Activated CD4-positive, alpha-beta T cell treated with anti-CD3 and anti-CD28 coated beads, Interleukin-2, Interleukin-4, amounts not matched to agents 100 ng/mL and 50 ng/mL, durations not matched to agents 16 hours and 8 hours (primary cell): ENCODE measurements at regions not wholly inside any gene's neighbourhood (a gene's known extent, or its start where the extent isn't known, plus 50 kb on each side); places are given as distances from the start of the nearest gene placed in this dataset.

ENCODE experiments used
- DNase-seq: peaks from one replicate; pipeline ENCODE4 v3.0.0-alpha.2; 2020; ENCODE audit warnings: low spot score

- no peak for DNase-seq
Measured at GRCh38 chr5:89127191-89127590, 244.2 kb upstream of the MEF2C start.

GRCh38 chr5:89125372-89125771, 242.4 kb upstream of the MEF2C start:
- no peak for DNase-seq

GRCh38 chr5:89123581-89123980, 240.6 kb upstream of the MEF2C start:
- no peak for DNase-seq

- DNase-seq: no peak
Measured at GRCh38 chr5:89120719-89121118, 237.7 kb upstream of the MEF2C start.

- DNase-seq: no peak
Measured at GRCh38 chr5:89117124-89117644, 234.2 kb upstream of the MEF2C start.

GRCh38 chr5:89110916-89111646, 228.1 kb upstream of the MEF2C start:
- DNase-seq: no peak

GRCh38 chr5:89106480-89106879, 223.5 kb upstream of the MEF2C start:
- no peak for DNase-seq

GRCh38 chr5:89105836-89106235, 222.9 kb upstream of the MEF2C start:
- no peak for DNase-seq

GRCh38 chr5:89105171-89105695, 222.2 kb upstream of the MEF2C start:
- DNase-seq: no peak

GRCh38 chr5:89098199-89098756, 215.3 kb upstream of the MEF2C start:
- no peak for DNase-seq

GRCh38 chr5:89097103-89097502, 214.1 kb upstream of the MEF2C start:
- no peak for DNase-seq

GRCh38 chr5:89095341-89095740, 212.4 kb upstream of the MEF2C start:
- DNase-seq: no peak

- DNase-seq: no peak
Measured at GRCh38 chr5:89090037-89090436, 207.1 kb upstream of the MEF2C start.

- no peak for DNase-seq
Measured at GRCh38 chr5:89087551-89088318, 204.8 kb upstream of the MEF2C start.

GRCh38 chr5:89087128-89087527, 204.1 kb upstream of the MEF2C start:
- DNase-seq: no peak

- DNase-seq: no peak
Measured at GRCh38 chr5:89086390-89087086, 203.6 kb upstream of the MEF2C start.

- DNase-seq: no peak
Measured at GRCh38 chr5:89083791-89084190, 200.8 kb upstream of the MEF2C start.

- no peak for DNase-seq
Measured at GRCh38 chr5:89081360-89081759, 198.4 kb upstream of the MEF2C start.

- no peak for DNase-seq
Measured at GRCh38 chr5:89080467-89081116, 197.6 kb upstream of the MEF2C start.

GRCh38 chr5:89072842-89073672, 190.1 kb upstream of the MEF2C start:
- no peak for DNase-seq

- no peak for DNase-seq
Measured at GRCh38 chr5:89071941-89072331, 189.0 kb upstream of the MEF2C start.
